Thymus (tissue), 11 donors: ENCODE measurements at regions not wholly inside any gene's neighbourhood (a gene's known extent, or its start where the extent isn't known, plus 50 kb on each side); places are given as distances from the start of the nearest gene placed in this dataset.
A peak's percentile ranks its signal among the peaks of the same experiment; 100 is the strongest.
"Not testable (repeated sequence)": the region's sequence is repeated elsewhere in the genome, so short reads cannot be mapped to it uniquely, and the experiment has no call there.

Experiments
- DNase-seq, 9 donors: peaks; one replicate each; pipeline ENCODE4 v3.0.0-alpha.2; 2013; ENCODE audit warnings: low spot score in 9 of 9, low read depth in 6 of 9, missing footprints in 1 of 9
- H3K27ac ChIP-seq, 2 donors: one replicate each; pipeline ENCODE4 v1.5.1; 2013; ENCODE audit warnings: control low read depth in 1 of 2, low read depth in 1 of 2, low read length in 1 of 2, mild to moderate bottlenecking in 1 of 2, moderate library complexity in 1 of 2
- H3K27me3 ChIP-seq, 2 donors: one replicate each; pipeline ENCODE4 v1.5.1; 2013; ENCODE audit warnings: low read length in 1 of 2; ENCODE audit not compliant: control insufficient read depth in 2 of 2, insufficient read depth in 1 of 2
- H3K36me3 ChIP-seq, 2 donors: one replicate each; pipeline ENCODE4 v1.5.1; 2013; ENCODE audit warnings: low read length in 1 of 2, mild to moderate bottlenecking in 1 of 2, moderate library complexity in 1 of 2; ENCODE audit not compliant: control insufficient read depth in 2 of 2, insufficient read depth in 2 of 2
- H3K4me1 ChIP-seq, 2 donors: one replicate each; pipeline ENCODE4 v1.5.1; 2013; ENCODE audit warnings: low read length in 2 of 2; ENCODE audit not compliant: control insufficient read depth in 2 of 2, insufficient read depth in 2 of 2
- H3K4me3 ChIP-seq, 2 donors: one replicate each; pipeline ENCODE4 v1.5.1; 2013; ENCODE audit warnings: low read length in 2 of 2, control low read depth in 1 of 2, mild to moderate bottlenecking in 1 of 2
- H3K9me3 ChIP-seq, 2 donors: one replicate each; pipeline ENCODE4 v1.5.1; 2013; ENCODE audit warnings: low read length in 1 of 2, mild to moderate bottlenecking in 1 of 2; ENCODE audit not compliant: control insufficient read depth in 2 of 2, insufficient read depth in 1 of 2
- WGBS: extraction: QIAGEN DNeasy Blood & Tissue Kit; methylation state at CpG from one replicate; pipeline ENCODE4 v1.1.7; 2013; 5-methylcytosine and 5-hydroxymethylcytosine counted together
- donor health status: healthy.

- DNase-seq, result peak in 1 of 9 donors; percentile 1
- H3K4me3 ChIP-seq, result no peak overlapping the region
- H3K4me1 ChIP-seq, result no peaks in the 10 kb centered on the region
- H3K27me3 ChIP-seq, result no peaks in the 10 kb centered on the region
- no peaks in the 10 kb centered on the region for H3K36me3 ChIP-seq
- 66% methylated on average over 6 of the region's 6 CpGs for WGBS
- no peaks in the 10 kb centered on the region for H3K9me3 ChIP-seq
- no peak overlapping the region for H3K27ac ChIP-seq
Measured at GRCh38 chr1:118563981-118564951, 379.2 kb upstream of the SPAG17 start.

GRCh38 chr1:118558933-118559332, 373.9 kb upstream of the SPAG17 start:
- Histone ChIP-seq H3K27ac (no peak overlapping the region), H3K4me3 (no peak overlapping the region), H3K36me3 (no peaks in the 10 kb centered on the region), H3K27me3 (no peaks in the 10 kb centered on the region), H3K4me1 (no peaks in the 10 kb centered on the region), H3K9me3 (no peaks in the 10 kb centered on the region)
- WGBS, result 90% methylated on average over 3 of the region's 3 CpGs
- no peak for DNase-seq

- WGBS, result 80% methylated on average over 2 of the region's 2 CpGs
- H3K36me3 ChIP-seq, result no peaks in the 10 kb centered on the region
- no peaks in the 10 kb centered on the region for H3K27me3 ChIP-seq
- H3K4me1 ChIP-seq, result no peaks in the 10 kb centered on the region
- no peaks in the 10 kb centered on the region for H3K9me3 ChIP-seq
- H3K4me3 ChIP-seq, result no peak overlapping the region
- no peak for DNase-seq
- no peak overlapping the region for H3K27ac ChIP-seq
Measured at GRCh38 chr1:118556936-118557335, 371.9 kb upstream of the SPAG17 start.

GRCh38 chr1:118555638-118556037, 370.6 kb upstream of the SPAG17 start:
- no peak overlapping the region for H3K4me3 ChIP-seq
- DNase-seq, result no peak
- no peaks in the 10 kb centered on the region for H3K36me3 ChIP-seq
- H3K27ac ChIP-seq, result no peak overlapping the region
- 96% methylated on average over 3 of the region's 3 CpGs for WGBS
- no peaks in the 10 kb centered on the region for H3K9me3 ChIP-seq
- H3K4me1 ChIP-seq, result no peaks in the 10 kb centered on the region
- no peaks in the 10 kb centered on the region for H3K27me3 ChIP-seq

- Histone ChIP-seq H3K27ac (no peak overlapping the region), H3K36me3 (no peaks in the 10 kb centered on the region), H3K4me1 (no peaks in the 10 kb centered on the region), H3K9me3 (no peaks in the 10 kb centered on the region), H3K4me3 (no peak overlapping the region), H3K27me3 (no peaks in the 10 kb centered on the region)
- DNase-seq, result no peak
- 91% methylated on average over 3 of the region's 3 CpGs for WGBS
Measured at GRCh38 chr1:118535901-118536300, 350.9 kb upstream of the SPAG17 start.

GRCh38 chr1:118511922-118512321, 326.9 kb upstream of the SPAG17 start:
- not testable (repeated sequence) for DNase-seq, H3K27ac ChIP-seq, H3K9me3 ChIP-seq, H3K4me1 ChIP-seq, H3K36me3 ChIP-seq, H3K27me3 ChIP-seq, H3K4me3 ChIP-seq
- WGBS, result 95% methylated on average over 1 of the region's 1 CpG

- Histone ChIP-seq H3K27me3 (no peaks in the 10 kb centered on the region), H3K4me3 (no peak overlapping the region), H3K27ac (no peak overlapping the region), H3K4me1 (no peaks in the 10 kb centered on the region), H3K36me3 (no peaks in the 10 kb centered on the region), H3K9me3 (no peaks in the 10 kb centered on the region)
- no peak for DNase-seq
- WGBS, result 92% methylated on average over 4 of the region's 4 CpGs
Measured at GRCh38 chr1:118504867-118505266, 319.8 kb upstream of the SPAG17 start.

GRCh38 chr1:118504221-118504644, 319.2 kb upstream of the SPAG17 start:
- no peak for DNase-seq
- Histone ChIP-seq H3K36me3 (no peaks in the 10 kb centered on the region), H3K9me3 (no peaks in the 10 kb centered on the region), H3K27ac (no peak overlapping the region), H3K27me3 (no peaks in the 10 kb centered on the region), H3K4me1 (no peaks in the 10 kb centered on the region), H3K4me3 (no peak overlapping the region)
- WGBS, result 4% methylated on average over 2 of the region's 2 CpGs

GRCh38 chr1:118503752-118504151, 318.7 kb upstream of the SPAG17 start:
- H3K4me3 ChIP-seq, result no peak overlapping the region
- H3K9me3 ChIP-seq, result no peaks in the 10 kb centered on the region
- H3K27ac ChIP-seq, result no peak overlapping the region
- DNase-seq, result no peak
- H3K36me3 ChIP-seq, result no peaks in the 10 kb centered on the region
- no peaks in the 10 kb centered on the region for H3K4me1 ChIP-seq
- H3K27me3 ChIP-seq, result no peaks in the 10 kb centered on the region
